IMR-90 (cell line): ENCODE measurements at regions not wholly inside any gene's neighbourhood (a gene's known extent, or its start where the extent isn't known, plus 50 kb on each side); places are given as distances from the start of the nearest gene placed in this dataset.

Source experiments
- ATAC-seq: fragments of 200-7000 bp; cut with Tn5 transposase; 2 replicates; pipeline ENCODE4 v1.9.1; 2020; ENCODE audit warnings: low read depth, mild to moderate bottlenecking, moderate library complexity
- BruUV-seq: library from RNA; stranded (reverse); fragments of 400-500 nt; replicated peaks from 2 replicates; lab custom pipeline; 2021; lab: Mats Ljungman, UMichigan
- CTCF ChIA-PET: fragments of 300-600 bp; formaldehyde crosslinking; extraction: SDS; loops from one replicate; lab custom pipeline; 2021; ENCODE audit warnings: antibody characterized with exemption; lab: Yijun Ruan, JAX
- POLR2A ChIA-PET: fragments of 300-600 bp; sonication (Branson Sonifier 250); formaldehyde crosslinking; loops from one replicate; lab custom pipeline; 2022; ENCODE audit warnings: antibody characterized with exemption; ENCODE audit not compliant: unreplicated experiment; lab: Charles Lee
- DNase-seq: peaks from one replicate; pipeline ENCODE4 v3.0.0; 2013
- H2AFZ ChIP-seq: replicated peaks from 2 replicates; pipeline ENCODE3; 2013; ENCODE audit warnings: low read length, mild to moderate bottlenecking; ENCODE audit not compliant: poor library complexity
- H2AK5ac ChIP-seq: 2 replicates; pipeline ENCODE4 v1.6.1; 2013; ENCODE audit warnings: low read depth, low read length, inconsistent platforms
- H2AK9ac ChIP-seq: replicated peaks from 2 replicates; pipeline ENCODE3; 2013; ENCODE audit warnings: mild to moderate bottlenecking, low read depth, low read length, moderate library complexity; ENCODE audit not compliant: poor library complexity
- H2BK120ac ChIP-seq: 2 replicates; pipeline ENCODE4 v1.6.1; 2013; ENCODE audit warnings: low read depth, low read length, inconsistent platforms
- H2BK15ac ChIP-seq: 3 replicates; pipeline ENCODE4 v1.6.1; 2013; ENCODE audit warnings: low read depth, low read length, inconsistent platforms
- H2BK20ac ChIP-seq: 2 replicates; pipeline ENCODE4 v1.6.1; 2013; ENCODE audit warnings: low read depth, mild to moderate bottlenecking, inconsistent platforms, low read length, moderate library complexity
- H2BK5ac ChIP-seq: 2 replicates; pipeline ENCODE4 v1.6.1; 2013; ENCODE audit warnings: mild to moderate bottlenecking, low read depth, low read length, inconsistent platforms; ENCODE audit not compliant: poor library complexity, severe bottlenecking
- H3K14ac ChIP-seq: replicated peaks from 2 replicates; pipeline ENCODE4 v1.6.1; 2013; ENCODE audit warnings: low read depth, low read length, inconsistent platforms
- H3K18ac ChIP-seq: 2 replicates; pipeline ENCODE4 v1.6.1; 2013; ENCODE audit warnings: low read depth, low read length, control low read depth
- H3K23ac ChIP-seq: 2 replicates; pipeline ENCODE4 v1.6.1; 2013; ENCODE audit warnings: low read depth, low read length, inconsistent platforms
- H3K27ac ChIP-seq: 2 replicates; pipeline ENCODE4 v1.5.1; 2013; ENCODE audit warnings: mild to moderate bottlenecking, control low read depth, low read length; ENCODE audit not compliant: insufficient read depth
- H3K27me3 ChIP-seq: 2 replicates; pipeline ENCODE4 v1.6.1; 2013; ENCODE audit warnings: low read length; ENCODE audit not compliant: control insufficient read depth, insufficient read depth
- H3K36me3 ChIP-seq: 2 replicates; pipeline ENCODE4 v1.6.1; 2013; ENCODE audit warnings: low read length, mixed read lengths; ENCODE audit not compliant: control insufficient read depth, insufficient read depth
- H3K4ac ChIP-seq: 2 replicates; pipeline ENCODE4 v1.6.1; 2013; ENCODE audit warnings: low read depth, low read length, inconsistent platforms
- H3K4me1 ChIP-seq: 2 replicates; pipeline ENCODE4 v1.6.1; 2013; ENCODE audit warnings: low read length, mixed read lengths; ENCODE audit not compliant: control insufficient read depth, insufficient read depth
- H3K4me2 ChIP-seq: 2 replicates; pipeline ENCODE4 v1.6.1; 2013; ENCODE audit warnings: low read depth, mild to moderate bottlenecking, control low read depth, low read length, moderate library complexity
- H3K4me3 ChIP-seq: 2 replicates; pipeline ENCODE4 v1.5.1; 2013; ENCODE audit warnings: low read depth, mild to moderate bottlenecking, control low read depth, low read length, moderate library complexity; ENCODE audit not compliant: insufficient read depth
- H3K56ac ChIP-seq: 2 replicates; pipeline ENCODE4 v1.6.1; 2013; ENCODE audit warnings: low read length, inconsistent platforms; ENCODE audit not compliant: insufficient read depth; ENCODE audit errors: extremely low read depth
- H3K79me1 ChIP-seq, 2 experiments: 2 replicates each; pipeline ENCODE4 v1.6.1; 2013; ENCODE audit warnings: low read length in 2 of 2, inconsistent platforms in 1 of 2, low read depth in 1 of 2
- H3K9ac ChIP-seq: 2 replicates; pipeline ENCODE4 v1.6.1; 2013; ENCODE audit warnings: low read depth, low read length, control low read depth
- H3K9me1 ChIP-seq: 2 replicates; pipeline ENCODE4 v1.6.1; 2013; ENCODE audit warnings: low read length, inconsistent platforms; ENCODE audit not compliant: insufficient read depth
- H3K9me3 ChIP-seq: 2 replicates; pipeline ENCODE4 v1.6.1; 2013; ENCODE audit warnings: low read length; ENCODE audit not compliant: control insufficient read depth, insufficient read depth
- H4K20me1 ChIP-seq: 2 replicates; pipeline ENCODE4 v1.6.1; 2013; ENCODE audit warnings: low read length, inconsistent platforms; ENCODE audit not compliant: insufficient read depth
- H4K5ac ChIP-seq: 2 replicates; pipeline ENCODE4 v1.6.1; 2013; ENCODE audit warnings: mild to moderate bottlenecking, low read depth, low read length, control low read depth
- H4K8ac ChIP-seq, 2 experiments: 2 replicates each; pipeline ENCODE4 v1.6.1; 2013; ENCODE audit warnings: low read depth in 2 of 2, low read length in 2 of 2, control low read depth in 1 of 2, inconsistent platforms in 1 of 2
- H4K91ac ChIP-seq: 2 replicates; pipeline ENCODE4 v1.6.1; 2013; ENCODE audit warnings: low read depth, low read length, inconsistent platforms; ENCODE audit not compliant: insufficient read depth
- BHLHE40 ChIP-seq: fragments of 150-350 bp; IDR thresholded peaks from 2 replicates; pipeline ENCODE4 v1.6.1; 2016; ENCODE audit warnings: mild to moderate bottlenecking, low read depth, low read length
- CHD1 ChIP-seq: IDR thresholded peaks from 2 replicates; pipeline ENCODE4 v1.6.1; 2012; ENCODE audit warnings: low read depth, low read length, improper control_type of control experiment
- CTCF ChIP-seq: conservative IDR thresholded peaks from 2 replicates; pipeline ENCODE4 v1.5.1; 2012; ENCODE audit warnings: mild to moderate bottlenecking, low read depth, low read length, improper control_type of control experiment
- FOS ChIP-seq: fragments of 150-350 bp; IDR thresholded peaks from 2 replicates; pipeline ENCODE4 v1.6.1; 2016; ENCODE audit warnings: low read depth, low read length
- MAZ ChIP-seq: IDR thresholded peaks from 2 replicates; pipeline ENCODE4 v1.6.1; 2012; ENCODE audit warnings: low read depth, mild to moderate bottlenecking, low read length, improper control_type of control experiment, moderate library complexity, borderline replicate concordance
- SMC3 ChIP-seq: fragments of 150-350 bp; IDR thresholded peaks from 2 replicates; pipeline ENCODE4 v1.6.1; 2016; ENCODE audit warnings: low read depth, mild to moderate bottlenecking, antibody characterized with exemption, low read length, moderate library complexity
- USF2 ChIP-seq: fragments of 150-350 bp; IDR thresholded peaks from 2 replicates; pipeline ENCODE4 v1.6.1; 2017; ENCODE audit warnings: mild to moderate bottlenecking, antibody characterized with exemption, low read length, low read depth
- WGBS, 2 experiments: methylation state at CpG; one replicate each; pipeline versions ENCODE4 v1.1.5 to v1.1.7; 2013; ENCODE audit warnings: missing lambda C conversion rate in 2 of 2; ENCODE audit not compliant: insufficient read length in 1 of 2; ENCODE audit errors: extremely low coverage in 2 of 2; 5-methylcytosine and 5-hydroxymethylcytosine counted together
- dilution Hi-C: fragments of 300-500 bp; cut with HindIII; formaldehyde crosslinking; loops from one replicate; pipeline ENCODE4 v1.14.3; 2018; ENCODE audit warnings: low sequenced_read_pairs; ENCODE audit not compliant: unreplicated experiment
- in situ Hi-C: fragments of 300-500 bp; cut with MboI; formaldehyde crosslinking; loops from 3 replicates; pipeline ENCODE4 v1.14.3; 2019; ENCODE audit warnings: low sequenced_read_pairs, inconsistent platforms, mixed read lengths
- intact Hi-C: fragments of 100-400 bp; cut with micrococcal nuclease; formaldehyde crosslinking; loops from 2 replicates; pipeline ENCODE4 v1.10.0; 2022

- no peaks in the 10 kb centered on the region for H3K27me3 ChIP-seq
- H3K14ac ChIP-seq = no peak overlapping the region
- H4K20me1 ChIP-seq = no peaks in the 10 kb centered on the region
- H2BK15ac ChIP-seq = no peak overlapping the region
- H4K8ac ChIP-seq = no peak overlapping the region
- DNase-seq (no peak), ATAC-seq (no peak)
- WGBS, 2 experiments = 66% methylated on average over 9 of the region's 11 CpGs; no CpG with 5 or more reads in 1 of the 2 experiments
- in situ Hi-C loops (no loop called here), intact Hi-C loops (no loop called here), dilution Hi-C loops (no loop called here)
- H2AK9ac ChIP-seq = no peak overlapping the region
- no peak overlapping the region for H2BK120ac ChIP-seq
- peaks cover 52% of the 10 kb centered on the region for H3K9me3 ChIP-seq
- no peaks in the 10 kb centered on the region for H3K36me3 ChIP-seq
- no peak overlapping the region for H3K4me3 ChIP-seq
- H3K18ac ChIP-seq = no peak overlapping the region
- H3K23ac ChIP-seq = no peak overlapping the region
- H3K9me1 ChIP-seq = no peaks in the 10 kb centered on the region
- no peak overlapping the region for H2BK20ac ChIP-seq
- no TSS peak for BruUV-seq
- H4K91ac ChIP-seq = no peak overlapping the region
- TF ChIP-seq SMC3 (no peak), MAZ (no peak), CTCF (no peak), CHD1 (no peak), BHLHE40 (no peak), USF2 (no peak), FOS (no peak)
- ChIA-PET POLR2A (no interaction called here), CTCF (no interaction called here)
- no peak overlapping the region for H2BK5ac ChIP-seq
- H2AK5ac ChIP-seq = no peak overlapping the region
- H3K4ac ChIP-seq = no peak overlapping the region
- no peak overlapping the region for H4K5ac ChIP-seq
- no peaks in the 10 kb centered on the region for H3K4me1 ChIP-seq
- no peak overlapping the region for H3K56ac ChIP-seq
- H2AFZ ChIP-seq = no peak overlapping the region
- H3K9ac ChIP-seq = no peak overlapping the region
- no peak overlapping the region for H3K4me2 ChIP-seq
- no peak overlapping the region for H3K27ac ChIP-seq
- H3K79me1 ChIP-seq = no peaks in the 10 kb centered on the region
Measured at GRCh38 chr6:169931261-169931660, 179.8 kb downstream of the ERMARD start.
